SK-N-MC (cell line): ENCODE measurements at regions not wholly inside any gene's neighbourhood (a gene's known extent, or its start where the extent isn't known, plus 50 kb on each side); places are given as distances from the start of the nearest gene placed in this dataset.

Source experiments
- DNase-seq: peaks from one replicate; pipeline ENCODE4 v3.0.0-alpha.2; 2011; ENCODE audit warnings: low read depth, low spot score
- H3K27ac ChIP-seq: fragments of 200-600 bp; sonication (generic); 2 replicates; pipeline ENCODE4 v1.5.1; 2016; ENCODE audit warnings: mixed run types
- H3K36me3 ChIP-seq: fragments of 200-600 bp; sonication (generic); 2 replicates; pipeline ENCODE4 v1.6.1; 2017; ENCODE audit warnings: antibody characterized with exemption, low read length, mixed read lengths; ENCODE audit not compliant: insufficient read depth
- H3K4me3 ChIP-seq: fragments of 200-600 bp; sonication (generic); 2 replicates; pipeline ENCODE4 v1.5.1; 2016
- H3K9ac ChIP-seq: fragments of 200-600 bp; sonication (generic); 2 replicates; pipeline ENCODE4 v1.8.0; 2017; ENCODE audit warnings: mixed run types, mixed read lengths; ENCODE audit not compliant: insufficient read length
- H3K9me3 ChIP-seq: fragments of 200-600 bp; sonication (generic); 2 replicates; pipeline ENCODE4 v1.6.1; 2017; ENCODE audit warnings: low read depth, mild to moderate bottlenecking, antibody characterized with exemption, low read length, moderate library complexity, mixed read lengths
- EZH2 ChIP-seq: fragments of 200-600 bp; sonication (generic); IDR thresholded peaks from one replicate; pipeline ENCODE4 v1.6.1; 2017; ENCODE audit warnings: antibody characterized with exemption
- FOXP2 ChIP-seq: optimal IDR thresholded peaks from 2 replicates; pipeline ENCODE3; 2011; ENCODE audit warnings: mild to moderate bottlenecking, moderate library complexity; ENCODE audit not compliant: insufficient read depth; ENCODE audit errors: extremely low read length, control extremely low read depth
- POLR2AphosphoS5 ChIP-seq: IDR thresholded peaks from 2 replicates; pipeline ENCODE4 v1.6.1; 2012; ENCODE audit warnings: mild to moderate bottlenecking, low read depth, low read length, borderline replicate concordance

DNA sequence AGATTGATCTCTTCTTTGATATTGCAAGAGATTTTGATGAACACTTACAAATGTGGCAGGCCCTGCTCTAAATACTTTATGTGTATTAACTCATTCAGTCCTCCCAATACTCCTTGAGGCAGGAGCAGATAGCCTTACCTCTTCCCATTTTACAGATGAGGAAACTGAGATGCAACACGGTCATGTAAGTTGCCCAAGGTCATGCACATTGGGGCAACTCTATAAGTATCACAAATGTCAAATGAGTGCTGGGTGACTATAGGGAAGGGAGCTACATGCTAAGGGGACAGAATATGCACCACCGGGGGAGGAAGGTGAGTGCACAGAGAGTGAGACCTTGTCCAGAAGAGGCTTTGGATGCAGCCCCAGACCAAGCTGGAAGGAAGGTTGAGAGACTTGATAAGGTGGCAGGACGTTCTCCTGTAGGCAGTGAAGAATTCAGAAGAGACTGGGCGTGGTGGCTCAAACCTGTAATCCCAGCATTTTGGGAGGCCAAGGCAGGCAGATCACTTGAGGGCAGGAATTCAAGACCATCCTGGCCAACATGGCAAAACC, 132.3 kb upstream of the PWP1 start:
- no peaks in the 10 kb centered on the region for H3K36me3 ChIP-seq
- TF ChIP-seq EZH2, result no peak
- no peak for TF ChIP-seq FOXP2
- no peak for TF ChIP-seq POLR2AphosphoS5
- DNase-seq, result no peak
- no peaks in the 10 kb centered on the region for H3K9me3 ChIP-seq
- H3K4me3 ChIP-seq, result no peak overlapping the region
- H3K9ac ChIP-seq, result no peak overlapping the region
- H3K27ac ChIP-seq, result no peak overlapping the region

- H3K9ac ChIP-seq, result no peak overlapping the region
- TF ChIP-seq FOXP2, result no peak
- TF ChIP-seq POLR2AphosphoS5, result no peak
- no peak for TF ChIP-seq EZH2
- H3K36me3 ChIP-seq, result no peaks in the 10 kb centered on the region
- H3K4me3 ChIP-seq, result no peak overlapping the region
- H3K27ac ChIP-seq, result no peak overlapping the region
- DNase-seq, result no peak
- H3K9me3 ChIP-seq, result no peaks in the 10 kb centered on the region
Observed at GRCh38 chr12:107554941-107555340, 130.7 kb upstream of the PWP1 start.

DNA sequence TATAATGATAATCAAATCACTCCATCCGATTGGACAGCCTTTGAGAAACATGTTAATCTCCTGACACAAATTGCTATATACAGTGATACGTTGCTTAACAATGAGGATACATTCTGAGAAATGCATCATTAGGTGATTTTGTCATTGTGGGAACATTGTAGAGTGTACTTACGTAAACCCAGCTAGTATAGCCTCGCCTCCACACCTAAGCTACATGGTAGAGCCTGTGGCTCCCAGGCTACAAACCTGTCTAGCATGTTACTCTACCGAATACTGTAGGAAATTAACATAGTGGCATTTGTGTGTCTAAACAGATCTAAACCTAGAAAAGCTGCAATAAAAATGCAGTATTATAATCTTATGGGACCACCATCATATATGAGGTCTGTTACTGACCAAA, 128.6 kb upstream of the PWP1 start:
- Histone ChIP-seq H3K9ac (no peak overlapping the region), H3K9me3 (no peaks in the 10 kb centered on the region), H3K27ac (no peak overlapping the region), H3K36me3 (no peaks in the 10 kb centered on the region), H3K4me3 (no peak overlapping the region)
- TF ChIP-seq FOXP2, result no peak
- TF ChIP-seq EZH2, result no peak
- TF ChIP-seq POLR2AphosphoS5, result no peak
- DNase-seq, result no peak

DNA sequence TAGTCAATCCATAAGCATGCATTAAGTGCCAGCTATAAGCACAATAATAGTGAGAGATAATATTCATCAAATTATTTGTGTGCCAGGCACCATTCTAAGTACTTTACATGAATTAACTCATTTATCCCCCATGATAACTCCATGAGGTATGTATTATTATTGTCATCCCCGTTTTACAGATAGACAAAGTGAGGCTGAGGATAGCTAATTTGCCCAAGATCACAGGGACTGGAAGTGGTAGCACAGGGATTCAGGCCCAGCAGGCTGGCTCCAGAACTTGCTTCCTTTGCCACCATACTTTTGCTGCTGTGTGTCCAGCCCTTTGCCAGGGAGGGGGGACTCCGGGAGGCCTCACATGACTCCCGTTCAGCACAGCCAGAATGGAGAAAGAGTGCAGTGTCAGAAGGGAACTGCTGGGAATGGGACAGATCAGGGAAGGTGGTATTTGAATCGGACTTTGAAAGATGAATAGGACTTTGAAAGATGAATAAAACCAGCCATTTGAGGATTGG, 128.0 kb upstream of the PWP1 start:
- Histone ChIP-seq H3K36me3 (no peaks in the 10 kb centered on the region), H3K4me3 (no peak overlapping the region), H3K9me3 (no peaks in the 10 kb centered on the region), H3K9ac (no peak overlapping the region), H3K27ac (no peak overlapping the region)
- TF ChIP-seq POLR2AphosphoS5 (no peak), FOXP2 (no peak), EZH2 (no peak)
- DNase-seq, result no peak

- no peak for TF ChIP-seq POLR2AphosphoS5
- no peak overlapping the region for H3K27ac ChIP-seq
Observed at GRCh38 chr12:107558141-107558815, 127.3 kb upstream of the PWP1 start.

GRCh38 chr12:107558816-107559382, 126.7 kb upstream of the PWP1 start:
- Histone ChIP-seq H3K4me3 (no peak overlapping the region), H3K36me3 (no peaks in the 10 kb centered on the region), H3K27ac (no peak overlapping the region), H3K9me3 (no peaks in the 10 kb centered on the region), H3K9ac (no peak overlapping the region)
- no peak for DNase-seq
- no peak for TF ChIP-seq POLR2AphosphoS5
- TF ChIP-seq FOXP2, result no peak

More at GRCh38 chr12:107558141-107558815, 127.3 kb upstream of the PWP1 start:
- Histone ChIP-seq H3K36me3 (no peaks in the 10 kb centered on the region), H3K4me3 (no peak overlapping the region), H3K9me3 (no peaks in the 10 kb centered on the region), H3K9ac (no peak overlapping the region)
- DNase-seq, result no peak

DNA sequence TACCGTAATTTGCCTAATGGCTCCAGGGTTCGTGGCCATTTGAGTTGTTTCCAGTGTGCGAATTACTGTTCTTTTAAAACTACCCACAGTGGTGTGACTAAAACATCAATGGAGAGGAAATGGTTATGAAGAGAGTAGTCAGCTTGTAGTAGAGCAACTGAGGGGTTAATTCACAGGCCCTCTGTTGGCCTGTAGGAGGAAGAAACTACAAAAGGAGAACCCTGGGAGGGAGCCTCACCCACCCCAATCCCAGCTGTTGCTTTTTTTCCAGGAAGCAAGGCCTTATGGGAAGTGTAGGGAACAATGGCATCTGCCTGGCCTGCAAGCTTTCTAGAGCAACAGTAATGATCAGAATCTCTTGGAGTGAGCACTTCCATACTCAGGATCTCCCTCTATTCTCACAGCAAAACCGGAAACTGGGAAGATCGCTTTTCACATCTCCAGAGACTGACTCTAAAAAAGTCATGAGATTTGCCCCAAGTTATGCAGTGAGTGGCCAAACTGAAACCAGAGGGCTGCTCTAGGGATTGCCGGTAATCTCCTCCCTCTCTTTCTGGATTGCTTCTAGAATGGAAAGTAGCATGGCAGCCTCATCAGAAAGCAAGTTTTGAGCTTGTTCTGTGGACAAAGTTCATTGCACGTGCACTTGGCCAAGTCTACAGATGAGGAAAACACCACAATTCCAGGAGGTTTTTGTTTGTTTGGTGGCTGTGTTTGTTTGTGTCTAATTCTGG, 125.3 kb upstream of the PWP1 start:
- Histone ChIP-seq H3K27ac (no peak overlapping the region), H3K9ac (no peak overlapping the region), H3K4me3 (no peak overlapping the region), H3K9me3 (no peaks in the 10 kb centered on the region), H3K36me3 (no peaks in the 10 kb centered on the region)
- TF ChIP-seq FOXP2 (no peak), EZH2 (no peak), POLR2AphosphoS5 (no peak)
- DNase-seq, result no peak

DNA sequence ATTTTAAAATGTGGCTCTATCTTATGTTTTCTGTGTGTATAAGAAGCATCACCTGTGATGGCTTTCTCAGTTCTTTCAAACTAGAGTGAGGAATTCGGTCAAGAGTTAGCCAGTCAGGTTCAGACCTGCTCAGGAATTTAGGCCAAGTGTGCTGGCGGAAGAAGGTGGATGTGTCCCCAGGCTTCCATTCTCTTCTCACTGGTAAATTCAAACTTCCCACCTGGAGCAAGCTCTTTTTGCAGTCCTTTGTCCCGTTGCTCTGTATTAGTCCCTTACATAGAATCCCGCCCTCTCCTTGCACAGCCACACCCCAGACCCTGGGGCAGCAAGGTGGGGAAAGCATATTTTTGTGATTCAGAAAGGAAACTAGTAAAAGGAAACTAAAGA, 124.7 kb upstream of the PWP1 start:
- Histone ChIP-seq H3K27ac (no peak overlapping the region), H3K9me3 (no peaks in the 10 kb centered on the region), H3K9ac (no peak overlapping the region), H3K4me3 (no peak overlapping the region), H3K36me3 (no peaks in the 10 kb centered on the region)
- no peak for DNase-seq
- no peak for TF ChIP-seq FOXP2
- no peak for TF ChIP-seq POLR2AphosphoS5
- TF ChIP-seq EZH2, result no peak
